SK-N-SH (cell line): ENCODE measurements at regions not wholly inside any gene's neighbourhood (a gene's known extent, or its start where the extent isn't known, plus 50 kb on each side); places are given as distances from the start of the nearest gene placed in this dataset.

Experiments
- CTCF ChIA-PET: fragments of 300-600, 350-600 bp; formaldehyde crosslinking; extraction: SDS; loops from one replicate; lab custom pipeline; 2021; lab: Yijun Ruan, JAX
- POLR2A ChIA-PET: fragments of 350-600 bp; sonication (Branson Sonifier 250); formaldehyde crosslinking; extraction: SDS; loops from one replicate; lab custom pipeline; 2020; ENCODE audit warnings: antibody characterized with exemption, inconsistent platforms; lab: Yijun Ruan, JAX
- DNase-seq: peaks from one replicate; pipeline ENCODE4 v3.0.0; 2012
- H2AFZ ChIP-seq: fragments of 200-600 bp; sonication (generic); 2 replicates; pipeline ENCODE4 v1.8.1; 2016; ENCODE audit warnings: antibody characterized with exemption, mild to moderate bottlenecking, low read depth
- H3F3A ChIP-seq: fragments of 200-600 bp; sonication (generic); replicated peaks from 2 replicates; pipeline ENCODE3; 2016; ENCODE audit warnings: antibody characterized with exemption, mild to moderate bottlenecking; ENCODE audit not compliant: insufficient read depth
- H3K27ac ChIP-seq, 2 experiments: fragments of 200-500 bp in 1 of 2; fragments of 200-600 bp in 1 of 2; sonication (Bioruptor generic) in 1 of 2; sonication (generic), shearing (Covaris generic) in 1 of 2; 2 replicates each; pipeline versions ENCODE4 v1.5.1 to v1.6.1; 2014 to 2016; ENCODE audit warnings: low read depth in 2 of 2, inconsistent platforms in 1 of 2, low read length in 1 of 2, mild to moderate bottlenecking in 1 of 2, mixed read lengths in 1 of 2
- H3K27me3 ChIP-seq: fragments of 200-600 bp; sonication (generic), shearing (Covaris generic); 2 replicates; pipeline ENCODE4 v1.6.1; 2016; ENCODE audit warnings: mixed run types; ENCODE audit not compliant: insufficient read depth
- H3K36me3 ChIP-seq, 2 experiments: fragments of 200-500 bp in 1 of 2; fragments of 200-600 bp in 1 of 2; sonication (Bioruptor generic) in 1 of 2; sonication (generic) in 1 of 2; replicated peaks in 1 of 2; 2 replicates each; pipeline versions ENCODE3 to v1.5.1; 2014 to 2016; ENCODE audit warnings: low read length in 1 of 2, mild to moderate bottlenecking in 1 of 2; ENCODE audit not compliant: insufficient read depth in 2 of 2, control insufficient read depth in 1 of 2
- H3K4me1 ChIP-seq, 2 experiments: fragments of 200-500 bp in 1 of 2; fragments of 200-600 bp in 1 of 2; sonication (Bioruptor generic) in 1 of 2; sonication (generic), shearing (Covaris generic) in 1 of 2; 2 replicates each; pipeline versions ENCODE4 v1.5.1 to v1.6.1; 2014 to 2016; ENCODE audit warnings: low read depth in 1 of 2, low read length in 1 of 2, mixed run types in 1 of 2; ENCODE audit not compliant: insufficient read depth in 2 of 2, control insufficient read depth in 1 of 2
- H3K4me2 ChIP-seq: fragments of 200-600 bp; sonication (generic), shearing (Covaris generic); 2 replicates; pipeline ENCODE4 v1.6.1; 2017; ENCODE audit warnings: mixed run types
- H3K4me3 ChIP-seq, 2 experiments: fragments of 200-500 bp in 1 of 2; fragments of 200-600 bp in 1 of 2; sonication (Bioruptor generic) in 1 of 2; sonication (generic), shearing (Covaris generic) in 1 of 2; 2 replicates each; pipeline versions ENCODE4 v1.5.1 to v1.8.1; 2014 to 2016; ENCODE audit warnings: low read depth in 2 of 2, inconsistent platforms in 1 of 2, low read length in 1 of 2, mild to moderate bottlenecking in 1 of 2, mixed read lengths in 1 of 2, moderate library complexity in 1 of 2
- H3K79me2 ChIP-seq: fragments of 200-600 bp; sonication (generic); 2 replicates; pipeline ENCODE4 v1.8.1; 2017; ENCODE audit warnings: mild to moderate bottlenecking; ENCODE audit not compliant: insufficient read depth
- H3K9ac ChIP-seq: fragments of 200-600 bp; sonication (generic); 2 replicates; pipeline ENCODE4 v1.6.1; 2017; ENCODE audit warnings: mixed run types
- H3K9me2 ChIP-seq: fragments of 200-600 bp; sonication (generic); 2 replicates; pipeline ENCODE4 v1.6.1; 2017; ENCODE audit warnings: mixed run types
- H3K9me3 ChIP-seq: fragments of 200-600 bp; sonication (generic); 2 replicates; pipeline ENCODE4 v1.6.1; 2017; ENCODE audit warnings: mixed run types, mild to moderate bottlenecking, moderate library complexity
- H4K20me1 ChIP-seq: fragments of 200-600 bp; sonication (generic); 2 replicates; pipeline ENCODE4 v1.6.1; 2017; ENCODE audit warnings: mild to moderate bottlenecking, mixed run types; ENCODE audit not compliant: insufficient read depth
- EP300 ChIP-seq, 2 experiments: IDR thresholded peaks; 2 replicates each; pipeline versions ENCODE4 v1.4.0 to v1.6.1; 2012; ENCODE audit warnings: borderline replicate concordance in 1 of 2, low read depth in 1 of 2, low read length in 1 of 2
- FOXM1 ChIP-seq: IDR thresholded peaks from 2 replicates; pipeline ENCODE4 v1.4.0; 2012; ENCODE audit warnings: low read depth, mild to moderate bottlenecking
- GATA2 ChIP-seq: sonication (generic); formaldehyde crosslinking; IDR thresholded peaks from 2 replicates; pipeline ENCODE4 v1.5.0; 2020; ENCODE audit warnings: mild to moderate bottlenecking, missing genetic modification reagents
- IRF3 ChIP-seq: fragments of 150-350 bp; IDR thresholded peaks from 2 replicates; pipeline ENCODE4 v1.6.1; 2016; ENCODE audit warnings: mild to moderate bottlenecking, low read depth, low read length
- JUND ChIP-seq: IDR thresholded peaks from 2 replicates; pipeline ENCODE4 v1.4.0; 2012
- MEF2A ChIP-seq: IDR thresholded peaks from 2 replicates; pipeline ENCODE4 v1.4.0; 2012; ENCODE audit warnings: low read depth, borderline replicate concordance
- RFX5 ChIP-seq: IDR thresholded peaks from 2 replicates; pipeline ENCODE4 v1.6.1; 2012; ENCODE audit warnings: mild to moderate bottlenecking, improper control_type of control experiment, low read length
- SIN3A ChIP-seq: IDR thresholded peaks from 2 replicates; pipeline ENCODE4 v1.6.1; 2012; ENCODE audit warnings: low read depth, mild to moderate bottlenecking, low read length, moderate library complexity, borderline replicate concordance
- USF1 ChIP-seq: IDR thresholded peaks from 2 replicates; pipeline ENCODE4 v1.4.0; 2012; ENCODE audit warnings: low read depth, borderline replicate concordance
- USF2 ChIP-seq: fragments of 150-350 bp; IDR thresholded peaks from 2 replicates; pipeline ENCODE4 v1.6.1; 2017; ENCODE audit warnings: antibody characterized with exemption, low read length, low read depth, borderline replicate concordance
- ZBTB33 ChIP-seq: IDR thresholded peaks from 2 replicates; pipeline ENCODE4 v1.4.0; 2012; ENCODE audit warnings: low read depth, borderline replicate concordance
- WGBS: methylation state at CpG from one replicate; pipeline ENCODE4 v1.1.6; 2017; ENCODE audit warnings: low lambda C conversion rate; 5-methylcytosine and 5-hydroxymethylcytosine counted together

GRCh38 chr21:24881506-24881905 lies 725.8 kb downstream of the MRPL39 start:
- H3K4me3 ChIP-seq, result no peak overlapping the region
- DNase-seq, result no peak

GRCh38 chr21:24870633-24871032 lies 736.6 kb downstream of the MRPL39 start:
- Histone ChIP-seq H3K27me3 (no peaks in the 10 kb centered on the region), H3K4me2 (no peak overlapping the region), H4K20me1 (no peaks in the 10 kb centered on the region), H3K79me2 (no peaks in the 10 kb centered on the region), H3K9ac (no peak overlapping the region), H3F3A (no peaks in the 10 kb centered on the region), H3K27ac (no peak overlapping the region), H3K9me2 (no peaks in the 10 kb centered on the region), H3K4me1 (no peaks in the 10 kb centered on the region), H3K9me3 (no peaks in the 10 kb centered on the region), H3K4me3 (no peak overlapping the region), H3K36me3 (no peaks in the 10 kb centered on the region), H2AFZ (no peak overlapping the region)
- ChIA-PET CTCF (no interaction called here), POLR2A (no interaction called here)
- DNase-seq, result no peak
- TF ChIP-seq RFX5 (no peak), USF2 (no peak), SIN3A (no peak), EP300 (IDR thresholded peaks at IDR 0.05; ENCODE audit: borderline replicate concordance in 1 of 2, low read depth in 1 of 2, low read length in 1 of 2) (no peak), IRF3 (no peak), JUND (no peak), ZBTB33 (no peak), MEF2A (no peak), FOXM1 (no peak), GATA2 (no peak)
- WGBS, result 85% methylated on average over 4 of the region's 4 CpGs

More at GRCh38 chr21:24881506-24881905, 725.8 kb downstream of the MRPL39 start:
- H3K9me3 ChIP-seq, result no peaks in the 10 kb centered on the region
- WGBS, result 60% methylated on average over 2 of the region's 2 CpGs
- ChIA-PET CTCF (interaction anchor here (0.5 kb wide), 1 partner anchor 788 kb away, joined by 3 read pairs; no protein-coding TSS in a partner anchor), POLR2A (no interaction called here)
- no peaks in the 10 kb centered on the region for H3K4me1 ChIP-seq
- TF ChIP-seq USF1, result no peak
- H2AFZ ChIP-seq, result peak overlapping the region; percentile 68; the same call in 1 of the 2 replicates
- no peak overlapping the region for H3K4me2 ChIP-seq
- H3K27ac ChIP-seq, result no peak overlapping the region
- no peaks in the 10 kb centered on the region for H3K79me2 ChIP-seq
- H4K20me1 ChIP-seq, result no peaks in the 10 kb centered on the region
- H3K9ac ChIP-seq, result no peak overlapping the region
- H3K27me3 ChIP-seq, result no peaks in the 10 kb centered on the region
- no peaks in the 10 kb centered on the region for H3K9me2 ChIP-seq
- H3K36me3 ChIP-seq, result no peaks in the 10 kb centered on the region
- no peaks in the 10 kb centered on the region for H3F3A ChIP-seq
